Esophagus muscularis mucosa (tissue), 4 donors: ENCODE measurements at regions not wholly inside any gene's neighbourhood (a gene's known extent, or its start where the extent isn't known, plus 50 kb on each side); places are given as distances from the start of the nearest gene placed in this dataset.
"Not testable (repeated sequence)": the region's sequence is repeated elsewhere in the genome, so short reads cannot be mapped to it uniquely, and the experiment has no call there.

Experiments used
- DNase-seq: peaks from one replicate; pipeline ENCODE4 v3.0.0-alpha.2; 2017; ENCODE audit errors: extremely low spot score
- H3K27ac ChIP-seq, 4 donors: fragments of 200-600 bp; sonication (generic); replicated peaks in 1 of 4; 1 replicate in 3 of 4; 2 replicates in 1 of 4; pipeline ENCODE4 v1.5.1; 2016 to 2019; ENCODE audit warnings: mild to moderate bottlenecking in 1 of 4
- H3K27me3 ChIP-seq, 4 donors: fragments of 200-600 bp; sonication (generic); one replicate each; pipeline versions ENCODE4 v1.5.1 to v1.6.0; 2016 to 2019
- H3K36me3 ChIP-seq, 4 donors: fragments of 200-600 bp; sonication (generic); one replicate each; pipeline ENCODE4 v1.5.1; 2016 to 2019
- H3K4me1 ChIP-seq, 4 donors: fragments of 200-600 bp; sonication (generic); one replicate each; pipeline ENCODE4 v1.5.1; 2016 to 2019
- H3K4me3 ChIP-seq, 4 donors: fragments of 200-600 bp; sonication (generic); 1 replicate in 2 of 4; 2 replicates in 2 of 4; pipeline ENCODE4 v1.5.1; 2016 to 2019; ENCODE audit warnings: mild to moderate bottlenecking in 4 of 4, moderate library complexity in 1 of 4
- H3K9me3 ChIP-seq, 4 donors: fragments of 200-600 bp; sonication (generic); 1 replicate in 3 of 4; 2 replicates in 1 of 4; pipeline ENCODE4 v1.5.1; 2016 to 2019
- CTCF ChIP-seq, 3 experiments: fragments of 200-600 bp in 2 of 3; fragments of 450-650 bp in 1 of 3; sonication (generic) in 2 of 3; IDR thresholded peaks; one replicate each; pipeline ENCODE4 v1.5.1; 2017 to 2019; ENCODE audit warnings: antibody characterized with exemption in 3 of 3, mild to moderate bottlenecking in 2 of 3, moderate library complexity in 1 of 3
- EP300 ChIP-seq: sonication (generic); formaldehyde crosslinking; IDR thresholded peaks from one replicate; pipeline ENCODE4 v1.6.1; 2017; ENCODE audit warnings: antibody characterized with exemption
- POLR2A ChIP-seq: fragments of 450-650 bp; IDR thresholded peaks from one replicate; pipeline ENCODE4 v1.6.1; 2017; ENCODE audit warnings: antibody characterized with exemption, moderate library complexity, mild to moderate bottlenecking, low read depth
- POLR2AphosphoS5 ChIP-seq, 2 donors: sonication (generic); formaldehyde crosslinking; IDR thresholded peaks; one replicate each; pipeline ENCODE4 v1.6.1; 2017; ENCODE audit warnings: antibody characterized with exemption in 2 of 2
- WGBS: methylation state at CpG from one replicate; pipeline ENCODE4 v1.1.5; 2018; 5-methylcytosine and 5-hydroxymethylcytosine counted together
- intact Hi-C: fragments of 100-400 bp; cut with DNase I; formaldehyde crosslinking; loops from one replicate; pipeline ENCODE4 v1.15.1; 2023

- no peak for TF ChIP-seq POLR2A
- intact Hi-C loops = no loop called here
- Histone ChIP-seq H3K27me3 (no peaks in the 10 kb centered on the region), H3K27ac (no peak overlapping the region), H3K36me3 (no peaks in the 10 kb centered on the region), H3K4me1 (no peaks in the 10 kb centered on the region), H3K4me3 (no peak overlapping the region), H3K9me3 (no peaks in the 10 kb centered on the region)
- DNase-seq = no peak
- WGBS = 72% methylated on average over 3 of the region's 3 CpGs
Measured at GRCh38 chr5:106801554-106801953, 869.2 kb downstream of the EFNA5 start.

GRCh38 chr5:106797996-106798395, 872.7 kb downstream of the EFNA5 start:
- no peak overlapping the region for H3K27ac ChIP-seq
- no peaks in the 10 kb centered on the region for H3K27me3 ChIP-seq
- no peaks in the 10 kb centered on the region for H3K36me3 ChIP-seq
- TF ChIP-seq EP300 (no peak), POLR2AphosphoS5 (IDR thresholded peaks at IDR 0.05) (no peak), POLR2A (no peak), CTCF (IDR thresholded peaks at IDR 0.05) (no peak)
- no peak overlapping the region for H3K4me3 ChIP-seq
- H3K4me1 ChIP-seq = no peaks in the 10 kb centered on the region
- intact Hi-C loops = no loop called here
- H3K9me3 ChIP-seq = no peaks in the 10 kb centered on the region
- no peak for DNase-seq
- WGBS = 59% methylated on average over 3 of the region's 3 CpGs

GRCh38 chr5:106796081-106796480, 874.7 kb downstream of the EFNA5 start:
- intact Hi-C loops = no loop called here
- WGBS = 63% methylated on average over 3 of the region's 3 CpGs
- H3K27ac ChIP-seq = no peak overlapping the region
- TF ChIP-seq EP300 = no peak
- no peak for TF ChIP-seq CTCF (IDR thresholded peaks at IDR 0.05)
- TF ChIP-seq POLR2AphosphoS5 (IDR thresholded peaks at IDR 0.05) = no peak
- TF ChIP-seq POLR2A = no peak
- no peak overlapping the region for H3K4me3 ChIP-seq
- no peak for DNase-seq
- no peaks in the 10 kb centered on the region for H3K9me3 ChIP-seq
- no peaks in the 10 kb centered on the region for H3K36me3 ChIP-seq
- no peaks in the 10 kb centered on the region for H3K4me1 ChIP-seq
- H3K27me3 ChIP-seq = no peaks in the 10 kb centered on the region

- intact Hi-C loops = no loop called here
- 76% methylated on average over 1 of the region's 1 CpG for WGBS
- no peaks in the 10 kb centered on the region for H3K36me3 ChIP-seq
- H3K4me3 ChIP-seq = no peak overlapping the region
- TF ChIP-seq POLR2AphosphoS5 (IDR thresholded peaks at IDR 0.05) (no peak), CTCF (IDR thresholded peaks at IDR 0.05) (no peak), EP300 (no peak), POLR2A (no peak)
- no peak overlapping the region for H3K27ac ChIP-seq
- DNase-seq = no peak
- H3K9me3 ChIP-seq = no peaks in the 10 kb centered on the region
- H3K4me1 ChIP-seq = no peaks in the 10 kb centered on the region
- H3K27me3 ChIP-seq = no peaks in the 10 kb centered on the region
Measured at GRCh38 chr5:106784846-106785245, 885.9 kb downstream of the EFNA5 start.

- H3K27ac ChIP-seq = no peak overlapping the region
- H3K27me3 ChIP-seq = no peaks in the 10 kb centered on the region
- no peaks in the 10 kb centered on the region for H3K4me1 ChIP-seq
- no peaks in the 10 kb centered on the region for H3K9me3 ChIP-seq
- H3K4me3 ChIP-seq = no peak overlapping the region
- TF ChIP-seq EP300 = no peak
- no peak for TF ChIP-seq POLR2AphosphoS5 (IDR thresholded peaks at IDR 0.05)
- no peak for TF ChIP-seq POLR2A
- no peak for TF ChIP-seq CTCF (IDR thresholded peaks at IDR 0.05)
- no peaks in the 10 kb centered on the region for H3K36me3 ChIP-seq
- DNase-seq = no peak
- 90% methylated on average over 2 of the region's 2 CpGs for WGBS
- intact Hi-C loops = no loop called here
Measured at GRCh38 chr5:106780355-106780754, 890.4 kb downstream of the EFNA5 start.

- DNase-seq, intact Hi-C loops, H3K4me1 ChIP-seq, H3K9me3 ChIP-seq, H3K27ac ChIP-seq, H3K36me3 ChIP-seq, H3K27me3 ChIP-seq, H3K4me3 ChIP-seq: not testable (repeated sequence)
- 91% methylated on average over 6 of the region's 6 CpGs for WGBS
Measured at GRCh38 chr5:106776515-106776914, 894.2 kb downstream of the EFNA5 start.
